ENCODE measurements at regions not wholly inside any gene's neighbourhood (a gene's known extent, or its start where the extent isn't known, plus 50 kb on each side); places are given as distances from the start of the nearest gene placed in this dataset.

- Histone ChIP-seq H2AFZ (ENCODE audit: low read depth, low read length) (no peak overlapping the region), H3K9me3 (replicated peaks; ENCODE audit: control insufficient read depth, insufficient read depth, low read length) (no peaks in the 10 kb centered on the region), H3K4me1 (ENCODE audit: control insufficient read depth, extremely low read depth, insufficient read depth, low read length) (no peaks in the 10 kb centered on the region), H4K20me1 (replicated peaks; ENCODE audit: control insufficient read depth, extremely low read depth, insufficient read depth, low read length) (no peaks in the 10 kb centered on the region), H3K4me3 (replicated peaks in 1 of 3; ENCODE audit: insufficient read depth in 1 of 3, low read depth in 1 of 3, low read length in 3 of 3) (no peak overlapping the region), H3K9me1 (replicated peaks; ENCODE audit: control insufficient read depth, extremely low read depth, insufficient read depth, low read length) (no peaks in the 10 kb centered on the region), H3K79me2 (ENCODE audit: control insufficient read depth, insufficient read depth, low read length) (no peaks in the 10 kb centered on the region), H3K9ac (replicated peaks; ENCODE audit: extremely low read depth, insufficient read depth, low read length) (no peak overlapping the region), H3K27me3 (ENCODE audit: control insufficient read depth in 2 of 2, insufficient read depth in 2 of 2, low read length in 2 of 2) (peaks cover 0 to 10% of the 10 kb centered on the region in 2 experiments), H3K27ac (ENCODE audit: insufficient read depth, low read depth, low read length) (no peak overlapping the region), H3K36me3 (ENCODE audit: control insufficient read depth in 2 of 2, extremely low read depth in 1 of 2, insufficient read depth in 2 of 2, low read length in 2 of 2) (no peaks in the 10 kb centered on the region), H3K4me2 (ENCODE audit: insufficient read depth, low read length) (no peak overlapping the region)
- no peak for TF ChIP-seq JUN (IDR thresholded peaks at IDR 0.05; ENCODE audit: borderline replicate concordance, insufficient read depth, insufficient read length, low read depth)
- TF ChIP-seq MYC (IDR thresholded peaks at IDR 0.05; ENCODE audit: low read depth, low read length): no peak
- no peak for FAIRE-seq
- ChIA-PET CTCF (interaction anchor here (1.2 to 1.6 kb wide), 3 partner anchors 9 to 47 kb away, joined by 4 read pairs; no protein-coding TSS in a partner anchor), POLR2A (no interaction called here)
- intact Hi-C loops (cut with micrococcal nuclease): no loop called here
- no peak for DNase-seq (ENCODE audit: low read depth, low spot score)
- no TSS peak for BruUV-seq (replicated peaks)
- dilution Hi-C loops (cut with MboI; ENCODE audit: extremely low pct_ligation_motif_present, low sequenced_read_pairs): no loop called here
These were observed 196.9 kb downstream of the NRP2 start for GRCh38 chr2:205878999-205879762.

- Histone ChIP-seq H3K9me3 (replicated peaks; ENCODE audit: control insufficient read depth, insufficient read depth, low read length) (no peaks in the 10 kb centered on the region), H3K4me1 (ENCODE audit: control insufficient read depth, extremely low read depth, insufficient read depth, low read length) (no peaks in the 10 kb centered on the region), H3K9ac (replicated peaks; ENCODE audit: extremely low read depth, insufficient read depth, low read length) (no peak overlapping the region), H3K4me3 (replicated peaks in 1 of 3; ENCODE audit: insufficient read depth in 1 of 3, low read depth in 1 of 3, low read length in 3 of 3) (no peak overlapping the region), H4K20me1 (replicated peaks; ENCODE audit: control insufficient read depth, extremely low read depth, insufficient read depth, low read length) (no peaks in the 10 kb centered on the region), H3K27me3 (ENCODE audit: control insufficient read depth in 2 of 2, insufficient read depth in 2 of 2, low read length in 2 of 2) (peaks cover 0 to 10% of the 10 kb centered on the region in 2 experiments), H3K4me2 (ENCODE audit: insufficient read depth, low read length) (no peak overlapping the region), H2AFZ (ENCODE audit: low read depth, low read length) (no peak overlapping the region), H3K27ac (ENCODE audit: insufficient read depth, low read depth, low read length) (no peak overlapping the region), H3K79me2 (ENCODE audit: control insufficient read depth, insufficient read depth, low read length) (no peaks in the 10 kb centered on the region), H3K9me1 (replicated peaks; ENCODE audit: control insufficient read depth, extremely low read depth, insufficient read depth, low read length) (no peaks in the 10 kb centered on the region), H3K36me3 (ENCODE audit: control insufficient read depth in 2 of 2, extremely low read depth in 1 of 2, insufficient read depth in 2 of 2, low read length in 2 of 2) (no peaks in the 10 kb centered on the region)
- TF ChIP-seq MYC (IDR thresholded peaks at IDR 0.05; ENCODE audit: low read depth, low read length) (no peak), CTCF (IDR thresholded peaks at IDR 0.05; ENCODE audit: extremely low read depth in 1 of 2, insufficient read depth in 1 of 2, low read depth in 1 of 2, low read length in 2 of 2) (no peak), MAX (IDR thresholded peaks at IDR 0.05; ENCODE audit: insufficient read depth, insufficient read length) (no peak), JUN (IDR thresholded peaks at IDR 0.05; ENCODE audit: borderline replicate concordance, insufficient read depth, insufficient read length, low read depth) (no peak), POLR2A (IDR thresholded peaks at IDR 0.05; ENCODE audit: low read depth, low read length) (no peak), POLR2AphosphoS5 (IDR thresholded peaks at IDR 0.05; ENCODE audit: insufficient read depth, low read depth, low read length) (no peak), FOS (IDR thresholded peaks at IDR 0.05; ENCODE audit: borderline replicate concordance, insufficient read depth, low read length) (no peak), GATA2 (IDR thresholded peaks at IDR 0.05; ENCODE audit: insufficient read depth, insufficient read length, low read depth, low read length) (no peak), EZH2 (IDR thresholded peaks at IDR 0.05; ENCODE audit: borderline replicate concordance, low read depth, low read length, severe bottlenecking) (no peak)
- dilution Hi-C loops (cut with MboI; ENCODE audit: extremely low pct_ligation_motif_present, low sequenced_read_pairs): no loop called here
- ChIA-PET POLR2A (no interaction called here), CTCF (no interaction called here)
- BruUV-seq (replicated peaks): no TSS peak
- DNase-seq (ENCODE audit: low read depth, low spot score) (no peak), FAIRE-seq (no peak)
- intact Hi-C loops (cut with micrococcal nuclease): no loop called here
These were observed 195.2 kb downstream of the NRP2 start for GRCh38 chr2:205877496-205877895.

Measured in endothelial cell of umbilical vein (primary cell).